DOHH2 (cell line): ENCODE measurements at regions not wholly inside any gene's neighbourhood (a gene's known extent, or its start where the extent isn't known, plus 50 kb on each side); places are given as distances from the start of the nearest gene placed in this dataset.

Source experiments
- CTCF ChIP-seq: fragments of 200-600 bp; sonication (generic); IDR thresholded peaks from one replicate; pipeline ENCODE4 v1.5.1; 2014; ENCODE audit warnings: antibody characterized with exemption, mild to moderate bottlenecking, low read depth, low read length; ENCODE audit not compliant: poor library complexity, severe bottlenecking
- EZH2phosphoT487 ChIP-seq: fragments of 200-600 bp; sonication (generic); IDR thresholded peaks from 2 replicates; pipeline ENCODE4 v1.6.1; 2017; ENCODE audit warnings: borderline replicate concordance, mild to moderate bottlenecking, antibody characterized with exemption, low read length, moderate library complexity, mixed read lengths

- TF ChIP-seq CTCF (no peak), EZH2phosphoT487 (no peak)
These were observed 135.0 kb upstream of the ARL4C start for GRCh38 chr2:234631646-234632514.
